DMS153 (cell line): ENCODE measurements at regions not wholly inside any gene's neighbourhood (a gene's known extent, or its start where the extent isn't known, plus 50 kb on each side); places are given as distances from the start of the nearest gene placed in this dataset.

Source experiments
- DNase-seq: peaks from one replicate; lab custom pipeline; 2025; lab: John Stamatoyannopoulos, UW

DNA sequence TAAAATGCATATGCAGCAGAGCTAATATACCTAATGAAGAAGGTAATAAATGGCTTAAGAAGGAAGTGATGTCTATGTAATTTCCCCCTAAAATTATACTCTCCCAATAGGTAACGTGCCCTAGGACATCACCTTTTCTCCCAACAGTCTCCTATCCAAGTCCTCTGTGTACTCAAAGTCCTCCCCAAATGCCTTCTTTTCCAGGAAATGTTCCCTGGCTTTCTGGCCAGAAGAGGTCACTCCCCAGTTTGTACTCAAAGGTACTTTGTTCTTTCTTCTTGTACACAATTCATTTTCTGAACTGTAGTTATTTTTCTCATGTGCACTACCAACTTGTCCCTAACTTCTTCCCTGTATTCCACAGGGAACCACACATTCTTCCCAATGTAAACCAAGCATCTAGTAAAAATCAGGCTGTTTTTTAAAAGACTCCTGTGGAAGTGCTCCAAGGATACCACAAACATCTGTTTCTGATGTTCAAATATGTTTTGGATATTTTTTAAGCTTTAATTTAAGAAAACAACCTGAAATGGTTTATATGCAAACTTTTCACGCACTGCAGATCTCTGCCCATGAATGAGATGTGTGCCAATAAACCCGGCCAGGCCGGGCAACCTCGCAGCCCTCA is 262.3 kb upstream of the KLF14 start:
- DNase-seq = no peak

DNA sequence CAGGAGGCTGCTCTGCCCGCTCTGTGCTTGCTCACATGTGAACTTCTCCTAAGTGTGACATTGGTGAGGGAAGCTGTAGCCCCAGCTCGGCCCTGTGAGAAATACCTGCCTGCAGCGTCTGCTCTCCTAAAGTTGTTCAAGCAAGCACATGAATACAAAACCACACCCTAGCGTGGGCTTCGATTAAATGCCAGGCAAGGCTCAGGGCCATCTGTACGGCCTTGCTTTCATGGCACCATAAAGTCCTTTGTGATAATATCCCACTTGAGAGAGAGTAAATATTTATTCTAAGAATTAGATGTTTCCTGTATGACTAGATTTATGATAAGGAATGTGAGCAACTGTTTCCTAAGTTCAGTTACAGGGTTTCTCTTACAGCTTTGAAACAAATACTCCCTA is 262.8 kb upstream of the KLF14 start:
- DNase-seq = peak; percentile 93

DNA sequence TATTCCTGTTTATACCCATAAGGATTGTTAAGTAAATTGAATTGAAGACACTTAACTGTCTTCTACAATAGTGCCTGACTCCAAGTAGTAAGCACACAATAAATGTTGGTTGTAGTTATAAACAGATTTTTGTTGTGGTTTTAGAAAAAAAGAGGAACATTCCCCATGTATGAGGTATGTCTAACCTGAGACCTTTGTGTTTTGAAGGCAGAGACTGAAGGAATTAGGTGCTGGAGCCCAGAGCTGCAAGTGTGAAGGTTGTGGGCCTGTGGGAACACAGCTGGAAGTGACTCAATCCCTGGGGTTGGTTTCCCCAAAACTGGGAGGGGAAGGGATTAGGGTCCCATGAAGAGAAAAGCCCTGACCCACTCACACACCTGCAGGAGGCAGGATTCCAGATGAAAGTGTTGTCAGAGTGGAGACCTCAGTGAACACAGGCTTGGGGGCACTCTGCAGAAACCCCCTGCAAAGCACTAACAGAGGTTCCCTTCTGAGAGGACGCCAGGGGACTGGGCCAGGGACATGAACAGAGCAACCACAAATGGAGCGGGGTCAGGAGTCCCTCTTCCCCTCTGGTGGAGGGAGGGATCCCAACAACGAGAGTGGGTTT is 265.1 kb upstream of the KLF14 start:
- no peak for DNase-seq

DNA sequence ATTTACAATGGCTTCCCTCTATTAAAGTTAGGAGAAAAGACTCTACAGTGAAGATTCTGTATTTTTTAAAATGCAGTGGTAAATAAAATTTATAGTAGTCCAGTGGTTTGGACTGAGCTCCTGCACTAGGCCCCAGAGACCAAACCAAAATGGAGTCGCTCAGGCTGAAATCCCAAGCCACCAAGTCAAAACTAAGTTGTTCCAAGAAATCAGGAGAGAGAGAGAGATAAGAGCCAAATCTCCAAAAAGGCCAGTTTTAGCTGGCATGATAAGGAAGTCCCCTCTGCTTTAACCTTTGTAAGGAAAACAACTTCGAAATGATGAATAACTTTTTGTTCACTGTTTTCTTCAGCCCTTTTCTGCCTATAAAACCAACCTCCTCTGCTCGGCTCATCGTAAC is 265.9 kb upstream of the KLF14 start:
- no peak for DNase-seq

DNA sequence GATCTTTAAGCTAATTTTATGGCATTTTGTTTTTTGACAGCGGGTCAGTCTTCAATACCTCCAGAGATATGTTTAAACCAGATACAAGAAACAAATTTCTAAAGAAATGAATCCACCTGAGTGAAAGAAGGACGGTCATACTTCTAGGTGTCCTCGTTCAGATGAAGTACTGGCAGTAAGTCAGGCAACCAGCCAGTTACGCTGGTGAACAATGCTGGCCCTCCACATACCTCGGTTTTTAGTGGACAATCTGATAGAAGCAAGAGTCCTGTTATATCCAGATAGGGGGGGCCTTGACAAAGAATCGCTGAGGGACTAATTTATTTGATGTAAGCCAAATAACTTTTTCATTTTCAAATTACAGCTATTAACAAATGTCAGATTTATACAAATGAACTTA is 266.4 kb upstream of the KLF14 start:
- no peak for DNase-seq

DNA sequence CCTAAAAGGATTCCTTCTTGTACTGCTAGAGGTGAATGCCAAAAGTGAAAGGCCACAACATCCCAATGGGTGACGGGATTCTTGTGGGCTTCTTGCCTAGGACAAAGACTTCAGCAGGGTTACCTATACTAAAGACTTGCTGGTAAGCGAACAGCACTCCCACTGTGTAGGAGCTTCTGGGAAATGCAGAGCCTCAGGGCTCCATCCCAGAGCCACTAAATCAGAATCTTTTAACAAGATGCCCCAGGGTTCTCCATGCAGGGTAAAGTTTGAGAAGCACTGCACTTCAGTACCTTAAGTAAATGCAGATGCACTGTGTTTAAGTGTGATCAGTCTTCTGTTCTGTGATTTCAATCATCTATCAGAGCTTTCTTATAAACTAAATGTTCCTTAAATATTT is 266.9 kb upstream of the KLF14 start:
- no peak for DNase-seq

DNA sequence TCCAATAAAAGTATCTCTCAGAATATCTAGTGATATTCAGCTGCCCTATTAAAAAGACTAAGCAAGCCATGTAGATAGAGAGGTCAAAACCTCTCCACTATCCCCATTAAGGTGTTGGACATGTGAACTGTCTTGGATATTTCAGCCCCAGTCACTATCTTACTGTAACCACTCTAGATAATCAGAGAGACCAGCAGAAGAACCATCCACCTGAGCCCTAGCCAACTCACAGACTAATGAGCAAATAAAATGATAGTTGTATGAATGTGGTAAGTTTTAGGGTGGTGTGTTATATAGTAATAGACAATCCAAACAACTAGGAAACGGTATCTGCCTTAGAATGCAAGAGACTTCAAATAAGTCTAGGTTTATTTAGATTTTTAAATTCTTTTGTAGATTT is 268.6 kb upstream of the KLF14 start:
- no peak for DNase-seq

DNA sequence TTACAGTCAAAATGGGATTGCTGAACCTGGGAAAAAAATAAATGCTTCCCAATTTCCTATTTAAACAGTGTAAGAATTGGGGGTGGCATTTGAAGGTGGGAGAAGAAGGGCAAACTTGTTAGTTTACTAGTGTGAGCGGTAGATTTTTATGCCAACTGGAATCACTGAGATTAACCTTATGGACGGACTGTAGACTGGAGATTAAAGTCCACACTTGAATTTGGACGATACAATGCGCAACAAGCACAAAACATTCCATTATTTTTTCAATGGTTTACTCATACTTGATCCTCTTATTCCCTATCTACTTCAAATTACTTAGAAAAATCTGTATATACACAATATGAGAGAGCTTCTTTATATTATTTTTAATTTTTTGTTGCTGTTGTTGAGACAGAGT is 269.6 kb upstream of the KLF14 start:
- no peak for DNase-seq

DNA sequence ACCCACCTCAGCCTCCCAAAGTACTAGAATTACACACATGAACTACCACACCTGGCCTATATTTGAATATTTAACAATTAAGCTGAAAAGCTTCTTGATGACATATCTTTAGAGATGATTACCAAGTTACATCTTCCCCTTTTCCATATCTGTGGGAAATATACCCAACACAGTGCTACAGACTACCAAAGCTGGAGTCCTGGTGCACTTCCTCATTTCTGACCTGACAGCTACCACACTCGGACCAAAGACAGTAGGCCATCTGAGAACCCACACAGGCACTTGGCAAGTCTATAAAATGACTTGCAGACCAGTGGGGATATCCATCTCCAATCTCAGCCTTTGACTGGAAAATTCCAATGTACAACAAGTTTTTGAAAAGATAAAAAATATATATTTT is 270.4 kb upstream of the KLF14 start:
- no peak for DNase-seq

DNA sequence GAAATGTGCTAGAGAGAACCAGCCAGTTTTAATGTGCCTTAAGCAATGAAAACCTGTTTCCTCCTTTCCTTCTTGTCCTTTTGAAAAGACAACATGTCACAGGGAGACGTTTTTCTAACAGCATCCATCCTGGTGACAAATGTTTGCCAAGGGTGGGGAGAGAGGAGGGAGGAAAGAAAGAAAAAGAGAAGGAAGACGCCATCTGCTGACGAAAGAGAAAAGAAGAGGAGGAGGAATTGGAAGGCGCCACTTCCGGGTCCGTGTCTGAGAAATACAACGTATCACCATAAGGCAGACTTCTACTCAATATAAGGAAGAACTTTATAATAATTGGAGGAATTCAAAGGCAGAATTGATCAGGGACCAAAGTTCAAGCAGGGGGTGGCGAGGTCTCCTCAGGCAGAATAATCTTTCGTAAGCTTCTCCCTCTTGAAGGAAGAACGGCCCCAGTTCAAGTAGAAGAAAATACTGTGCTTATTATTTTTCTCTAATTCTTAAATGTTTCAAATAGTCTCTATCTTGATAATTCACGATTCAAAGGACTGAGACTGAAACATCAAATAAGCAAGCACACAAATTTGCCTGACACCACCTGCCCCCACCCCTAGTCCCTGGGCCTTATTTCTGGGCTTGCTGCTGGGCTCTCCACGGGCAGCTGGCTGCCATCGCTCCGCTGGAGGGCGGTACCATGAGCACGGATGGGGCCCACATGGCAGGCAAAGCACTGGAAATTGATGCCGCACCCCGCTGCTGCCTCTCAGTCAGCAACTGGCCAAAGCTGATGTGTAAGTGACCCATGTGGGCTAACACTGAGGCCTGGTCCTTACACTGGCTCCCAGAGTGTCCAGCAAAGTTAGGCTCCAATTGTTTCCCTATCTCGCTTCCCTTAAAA is 273.7 kb upstream of the KLF14 start:
- peak; percentile 77 for DNase-seq

DNA sequence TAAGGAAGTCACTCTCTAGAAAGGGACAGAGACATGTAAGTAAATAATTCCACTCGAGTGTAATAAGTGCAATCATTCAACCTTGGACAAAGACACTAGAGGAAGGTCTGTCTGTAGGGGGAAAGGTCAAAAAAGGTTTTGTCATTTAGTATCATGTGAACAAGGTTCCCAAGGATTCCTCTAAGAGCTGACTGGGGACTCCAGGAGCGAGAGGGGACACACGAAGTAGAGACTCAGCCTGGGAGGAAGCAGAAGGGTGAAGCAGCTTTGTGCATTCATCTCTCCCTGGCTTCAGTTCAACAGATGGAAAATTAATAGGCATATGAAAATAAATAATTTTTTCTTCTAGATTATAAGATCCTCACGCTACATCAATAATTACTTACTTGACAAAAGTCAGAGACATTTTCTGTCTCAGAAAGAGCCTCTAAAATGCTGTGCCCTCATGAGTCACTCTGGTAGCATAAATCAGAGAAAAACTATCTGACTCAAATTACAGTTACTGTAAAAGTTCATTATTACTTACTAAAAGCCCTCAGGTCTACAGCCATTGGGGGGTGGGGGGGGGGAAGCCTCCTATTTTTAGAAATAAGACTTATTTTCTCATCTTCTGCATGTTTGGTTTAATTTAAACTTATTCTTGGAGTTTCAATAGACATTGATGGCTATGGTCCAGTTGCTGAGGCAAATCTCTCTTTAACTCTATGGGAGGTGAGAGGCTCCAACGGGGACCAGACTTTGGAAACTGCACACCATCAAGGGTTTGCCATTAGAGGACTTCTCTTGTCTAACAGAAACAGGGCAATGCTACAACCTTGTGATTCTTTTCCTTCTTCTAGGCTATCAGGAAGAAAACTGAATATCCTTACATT is 275.1 kb upstream of the KLF14 start:
- no peak for DNase-seq

DNA sequence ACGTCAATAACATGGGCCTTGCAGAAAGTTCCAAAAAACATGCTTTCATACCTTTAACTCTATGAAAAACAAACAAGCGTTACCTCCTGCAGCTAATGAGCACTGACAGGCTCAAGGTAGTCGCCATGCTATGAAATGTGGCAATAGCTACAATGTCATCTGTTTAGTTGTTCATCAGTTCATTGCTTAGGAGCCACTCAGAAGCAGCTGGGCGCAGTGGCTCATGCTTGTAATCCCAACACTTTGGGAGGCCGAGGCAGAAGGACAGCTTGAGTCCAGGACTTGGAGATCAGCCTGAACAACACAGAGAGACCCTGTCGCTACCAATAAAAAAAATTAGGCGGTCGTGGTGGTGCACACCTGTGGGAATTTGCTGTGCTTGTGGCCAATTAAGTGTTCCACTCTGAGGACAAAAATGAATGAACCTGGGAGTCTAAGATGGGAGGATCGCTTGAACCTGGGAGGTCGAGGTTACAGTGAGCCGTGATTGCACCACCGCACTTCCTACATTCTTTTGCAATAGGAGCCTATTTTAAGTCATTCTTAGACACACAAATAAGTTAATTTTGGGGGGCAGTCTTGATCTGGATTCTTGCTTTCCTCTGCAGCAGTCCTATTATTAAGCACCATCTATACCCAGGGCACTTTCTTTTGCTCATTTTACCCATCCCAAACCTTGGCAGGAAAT is 276.2 kb upstream of the KLF14 start:
- DNase-seq = no peak

DNA sequence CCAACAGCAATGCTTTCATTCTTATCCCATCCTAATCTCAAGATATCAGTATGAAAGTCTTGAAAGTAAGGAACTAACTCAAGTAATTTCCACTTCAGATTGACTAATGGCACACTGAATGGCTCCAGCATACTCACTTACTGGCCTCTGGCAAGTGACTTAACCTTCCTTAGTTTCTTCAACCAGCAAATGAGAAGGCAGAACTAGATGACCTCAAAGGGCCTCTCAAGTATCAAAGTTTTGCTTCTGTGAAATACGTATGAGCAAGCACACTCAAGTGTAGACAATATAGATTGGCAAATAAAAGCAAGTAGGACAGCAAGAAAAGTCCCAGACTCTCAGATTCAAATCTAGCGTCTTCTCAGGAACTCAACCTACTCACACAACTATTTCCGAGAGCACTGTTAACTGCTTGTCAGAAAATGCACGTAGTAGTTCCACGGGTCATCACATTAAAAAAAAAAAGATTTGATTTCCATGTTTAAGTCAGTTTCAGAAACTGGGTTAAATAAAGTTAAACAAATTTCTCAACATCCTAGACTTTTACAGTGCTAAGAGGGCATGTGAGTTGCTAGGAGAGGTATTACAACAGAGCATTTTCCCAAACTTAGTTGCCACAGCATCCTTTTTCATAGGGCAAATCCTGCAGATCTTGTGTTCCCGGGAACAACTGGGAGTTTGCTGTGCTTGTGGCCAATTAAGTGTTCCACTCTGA is 276.9 kb upstream of the KLF14 start:
- DNase-seq = no peak

DNA sequence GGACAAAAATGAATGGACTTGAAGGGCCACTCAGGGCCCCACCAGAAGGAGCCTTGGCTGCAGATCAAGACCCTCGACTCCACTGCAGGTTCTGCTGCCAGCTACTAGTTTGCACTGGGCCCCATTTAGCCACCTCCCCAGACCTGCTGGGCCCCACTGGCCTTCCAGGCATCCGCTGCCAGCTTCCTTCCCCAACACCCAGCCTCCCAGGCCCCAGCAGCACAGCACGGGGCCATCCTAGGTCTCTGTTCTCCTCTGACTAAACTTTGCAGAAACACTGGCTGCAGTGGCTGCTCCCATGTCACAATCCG is 277.4 kb upstream of the KLF14 start:
- DNase-seq = no peak

DNA sequence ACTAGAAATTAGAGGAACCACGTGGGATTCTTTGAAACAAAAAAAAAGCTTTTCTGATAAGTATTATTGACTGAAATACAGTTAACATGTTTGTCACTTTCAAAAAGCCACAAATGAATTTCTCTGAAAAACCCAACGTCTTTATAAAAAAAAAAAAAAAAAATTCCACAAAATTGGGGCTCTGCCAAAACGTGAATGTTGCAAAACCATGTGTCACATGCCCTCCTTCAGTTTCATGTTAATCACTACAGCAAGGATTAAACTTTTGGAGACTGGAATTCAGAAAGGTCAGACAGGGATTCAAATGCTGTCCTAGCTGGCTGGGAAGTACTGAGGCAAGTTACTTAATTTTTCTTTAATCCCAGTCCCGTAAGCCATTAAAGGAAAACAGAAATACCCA is 278.0 kb upstream of the KLF14 start:
- no peak for DNase-seq

DNA sequence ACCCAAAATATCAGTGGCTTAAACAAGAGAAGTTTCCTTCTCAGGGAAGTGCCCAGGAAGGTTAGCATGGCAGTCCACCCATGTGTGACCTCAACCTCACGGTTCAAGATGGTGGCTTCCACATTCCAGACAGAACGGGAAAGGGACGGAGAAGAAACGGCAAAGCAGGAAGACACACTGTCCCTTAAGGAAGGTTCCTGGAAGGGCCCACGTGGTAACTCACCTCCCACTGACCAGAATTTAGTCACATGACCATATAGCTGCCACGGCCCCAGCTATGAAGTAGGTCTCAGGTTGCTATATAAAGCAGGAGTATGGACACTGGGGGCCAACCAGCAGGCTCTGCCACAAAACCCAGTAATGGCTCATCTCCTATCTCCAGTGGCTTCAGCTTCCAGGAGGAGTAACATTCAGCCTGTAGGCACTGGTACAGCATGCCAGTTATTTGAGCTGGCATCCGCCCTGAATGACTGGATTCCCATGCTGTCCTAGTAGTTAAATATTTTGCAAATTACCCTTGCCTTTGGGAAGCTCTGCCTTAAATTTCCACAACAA is 278.5 kb upstream of the KLF14 start:
- no peak for DNase-seq

DNA sequence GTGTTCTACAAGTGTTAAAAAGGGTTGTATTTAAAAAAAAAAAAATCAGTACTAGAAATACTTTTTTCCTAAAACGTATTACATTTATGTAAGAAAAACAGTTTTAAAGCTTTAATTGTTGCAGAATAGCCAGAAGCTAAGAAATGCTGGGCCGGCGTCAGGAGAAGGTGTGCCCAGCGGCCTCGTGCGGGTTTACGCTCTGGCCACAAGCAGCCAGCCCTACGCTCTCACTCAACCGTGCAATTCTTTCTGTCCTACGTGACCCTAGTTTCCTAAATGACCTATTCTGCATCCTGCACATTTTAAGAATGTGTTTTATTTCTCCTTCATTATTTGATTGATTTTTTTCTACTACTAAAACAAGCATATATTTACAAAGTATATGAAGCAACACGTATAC is 279.7 kb upstream of the KLF14 start:
- DNase-seq = no peak

DNA sequence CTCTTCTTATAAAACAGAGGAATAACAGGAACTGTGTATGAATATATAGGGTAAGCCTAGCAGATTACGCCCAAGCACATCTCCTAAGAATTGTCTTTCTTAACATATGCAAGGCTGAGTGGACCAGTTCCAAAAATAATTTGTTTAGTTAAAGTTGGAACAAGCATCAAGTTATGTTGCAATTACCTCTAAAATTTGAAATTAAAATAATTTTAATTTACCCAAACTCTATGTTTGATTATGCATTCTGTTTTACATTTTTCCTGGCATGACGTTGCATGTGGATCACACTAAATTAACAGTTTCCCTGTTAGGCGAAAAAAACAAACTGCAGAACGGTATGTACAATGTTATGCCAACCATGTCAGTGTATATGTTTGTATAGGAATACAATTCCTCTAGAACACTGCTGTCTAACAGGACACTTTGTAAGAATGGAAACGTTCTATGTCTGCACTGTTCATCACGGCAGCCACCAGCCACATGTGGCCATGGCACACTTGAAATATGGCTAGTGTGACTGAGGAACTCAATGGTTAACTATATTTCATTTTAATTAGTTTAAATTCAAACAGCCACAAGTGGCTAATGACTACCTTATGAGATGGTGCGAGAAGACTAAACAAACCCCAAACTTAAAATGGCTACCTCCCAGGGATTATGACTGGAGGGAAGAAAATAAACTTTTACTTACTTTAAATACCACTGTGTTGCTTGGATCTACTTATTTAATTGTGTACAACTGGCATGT is 281.1 kb upstream of the KLF14 start:
- no peak for DNase-seq

DNA sequence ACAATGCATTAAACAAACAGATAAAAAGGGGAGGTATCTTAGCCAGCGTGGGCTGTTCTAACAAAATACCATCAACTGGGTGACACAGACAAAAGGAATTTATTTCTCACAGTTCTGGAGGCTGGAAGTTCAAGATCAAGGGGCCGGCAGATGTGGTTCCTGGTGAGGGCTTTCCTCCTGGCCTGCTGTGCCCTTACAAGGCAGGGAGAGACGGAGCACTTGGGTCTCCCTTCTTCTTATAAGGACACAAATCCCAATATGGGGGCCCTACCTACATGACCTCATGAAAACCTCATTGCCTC is 281.6 kb upstream of the KLF14 start:
- no peak for DNase-seq

DNA sequence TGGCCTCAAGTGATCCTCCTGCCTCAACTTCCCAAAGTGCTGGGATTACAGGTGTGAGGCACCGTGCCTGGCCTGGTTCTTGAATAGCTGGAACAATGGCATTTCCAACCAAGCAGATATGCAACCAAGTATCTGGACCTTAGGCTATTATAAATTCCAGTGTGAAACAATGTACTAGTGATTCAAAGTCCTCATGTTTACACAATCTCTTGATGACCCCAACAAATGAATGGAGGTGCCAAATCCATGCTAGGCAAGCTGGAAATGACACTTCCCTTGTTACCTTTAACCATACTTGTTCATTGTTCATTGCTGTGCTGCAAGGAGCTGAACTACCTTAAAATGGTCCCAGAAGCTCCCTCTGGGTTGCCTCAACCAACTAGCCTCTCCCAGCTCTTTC is 282.2 kb upstream of the KLF14 start:
- no peak for DNase-seq
